ENCODE measurements at regions not wholly inside any gene's neighbourhood (a gene's known extent, or its start where the extent isn't known, plus 50 kb on each side); places are given as distances from the start of the nearest gene placed in this dataset.
"Not testable (repeated sequence)": the region's sequence is repeated elsewhere in the genome, so short reads cannot be mapped to it uniquely, and the experiment has no call there.

DNA sequence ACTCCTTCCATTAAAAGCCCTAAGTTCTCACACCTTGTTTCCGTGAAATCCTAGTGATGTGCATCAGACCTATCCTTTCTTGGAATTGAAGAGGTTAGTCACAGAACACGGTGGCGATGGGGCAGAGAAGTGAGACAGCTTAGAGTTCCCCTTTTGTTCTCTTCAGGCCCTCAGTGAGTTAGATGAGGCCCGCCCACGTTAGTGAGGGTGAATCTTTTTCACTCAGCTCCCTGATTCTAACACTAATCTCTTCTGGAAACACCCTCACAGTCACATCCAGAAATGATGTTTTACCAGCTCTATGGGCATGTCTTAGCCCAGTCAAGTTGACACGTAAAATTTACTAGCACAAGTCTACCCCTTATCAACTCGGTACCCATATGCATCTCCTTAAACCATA, 172.7 kb upstream of the NOX3 start:
- Histone ChIP-seq H3K9ac (ENCODE audit: low read depth in 1 of 2, low read length in 2 of 2) (no peak overlapping the region), H3K4me1 (ENCODE audit: control insufficient read depth in 2 of 2, insufficient read depth in 2 of 2, low read length in 2 of 2) (no peaks in the 10 kb centered on the region), H3K4me3 (ENCODE audit: low read length in 2 of 2) (no peak overlapping the region), H3K36me3 (ENCODE audit: control insufficient read depth in 2 of 2, insufficient read depth in 2 of 2, low read length in 2 of 2) (no peaks in the 10 kb centered on the region), H3K9me3 (ENCODE audit: control insufficient read depth in 2 of 2, low read length in 2 of 2) (no peaks in the 10 kb centered on the region), H3K27ac (ENCODE audit: low read depth in 2 of 2, low read length in 2 of 2) (no peak overlapping the region), H3K27me3 (ENCODE audit: control insufficient read depth in 2 of 2, insufficient read depth in 2 of 2, low read length in 2 of 2) (no peaks in the 10 kb centered on the region)

DNA sequence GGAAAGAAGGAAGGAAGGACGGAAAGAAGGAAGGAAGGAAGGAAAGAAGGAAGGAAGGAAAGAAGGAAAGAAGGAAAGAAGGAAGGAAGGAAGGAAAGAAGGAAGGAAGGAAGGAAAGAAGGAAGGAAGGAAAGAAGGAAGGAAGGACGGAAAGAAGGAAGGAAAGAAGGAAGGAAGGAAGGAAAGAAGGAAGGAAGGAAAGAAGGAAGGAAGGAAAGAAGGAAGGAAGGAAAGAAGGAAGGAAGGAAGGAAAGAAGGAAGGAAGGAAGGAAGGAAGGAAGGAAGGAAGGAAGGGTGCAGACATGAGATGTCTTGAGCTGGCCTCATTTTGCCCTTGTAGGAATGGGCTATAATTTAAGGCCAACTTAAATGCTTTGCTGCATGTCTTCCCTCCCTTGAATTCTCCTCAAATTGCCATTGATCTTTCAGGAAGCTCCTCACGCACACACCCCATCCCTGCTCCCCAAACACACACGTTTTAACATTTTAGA, 172.1 kb upstream of the NOX3 start:
- H3K9ac ChIP-seq (ENCODE audit: low read depth in 1 of 2, low read length in 2 of 2); H3K27me3 ChIP-seq (ENCODE audit: control insufficient read depth in 2 of 2, insufficient read depth in 2 of 2, low read length in 2 of 2); H3K36me3 ChIP-seq (ENCODE audit: control insufficient read depth in 2 of 2, insufficient read depth in 2 of 2, low read length in 2 of 2); H3K4me1 ChIP-seq (ENCODE audit: control insufficient read depth in 2 of 2, insufficient read depth in 2 of 2, low read length in 2 of 2); H3K9me3 ChIP-seq (ENCODE audit: control insufficient read depth in 2 of 2, low read length in 2 of 2); H3K27ac ChIP-seq (ENCODE audit: low read depth in 2 of 2, low read length in 2 of 2); H3K4me3 ChIP-seq (ENCODE audit: low read length in 2 of 2): not testable (repeated sequence)

DNA sequence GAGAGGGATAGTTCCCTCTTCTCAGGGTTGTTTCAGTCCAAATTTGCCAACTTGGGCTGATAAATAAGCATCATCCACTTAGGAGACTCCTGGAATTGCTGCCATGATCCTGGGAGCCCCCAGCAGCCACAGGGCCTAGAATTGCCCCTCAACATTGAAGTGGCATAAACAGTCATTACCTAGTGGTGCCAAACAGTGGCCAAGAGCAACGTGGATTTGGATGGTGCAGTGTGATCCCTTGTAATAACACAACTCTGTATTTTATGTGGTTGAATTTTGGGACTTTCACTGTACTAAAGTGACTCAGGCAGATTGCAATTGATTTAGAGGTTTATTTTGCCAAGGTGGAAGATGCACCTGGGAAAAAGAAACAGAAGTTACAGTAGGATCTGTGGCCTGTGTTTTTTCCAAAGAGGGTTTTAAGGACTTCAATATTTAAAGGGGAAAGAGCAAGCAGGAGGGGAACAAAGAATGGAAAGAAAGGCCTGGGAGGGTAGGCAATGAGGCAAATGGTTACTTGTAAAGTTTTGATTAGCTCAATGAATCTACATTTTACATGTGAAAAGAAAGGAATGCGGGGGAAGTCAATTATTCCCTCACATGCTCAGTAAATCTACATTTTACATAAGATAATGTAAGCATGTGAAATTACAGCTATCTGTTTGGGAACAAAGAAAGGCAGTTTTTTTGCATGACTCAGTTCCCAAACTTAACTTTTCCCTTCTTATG, 168.0 kb upstream of the NOX3 start:
- H3K4me1 ChIP-seq (ENCODE audit: control insufficient read depth in 2 of 2, insufficient read depth in 2 of 2, low read length in 2 of 2): no peaks in the 10 kb centered on the region
- no peaks in the 10 kb centered on the region for H3K36me3 ChIP-seq (ENCODE audit: control insufficient read depth in 2 of 2, insufficient read depth in 2 of 2, low read length in 2 of 2)
- no peaks in the 10 kb centered on the region for H3K9me3 ChIP-seq (ENCODE audit: control insufficient read depth in 2 of 2, low read length in 2 of 2)
- H3K27me3 ChIP-seq (ENCODE audit: control insufficient read depth in 2 of 2, insufficient read depth in 2 of 2, low read length in 2 of 2): no peaks in the 10 kb centered on the region
- no peak overlapping the region for H3K9ac ChIP-seq (ENCODE audit: low read depth in 1 of 2, low read length in 2 of 2)
- no peak overlapping the region for H3K27ac ChIP-seq (ENCODE audit: low read depth in 2 of 2, low read length in 2 of 2)
- no peak overlapping the region for H3K4me3 ChIP-seq (ENCODE audit: low read length in 2 of 2)

DNA sequence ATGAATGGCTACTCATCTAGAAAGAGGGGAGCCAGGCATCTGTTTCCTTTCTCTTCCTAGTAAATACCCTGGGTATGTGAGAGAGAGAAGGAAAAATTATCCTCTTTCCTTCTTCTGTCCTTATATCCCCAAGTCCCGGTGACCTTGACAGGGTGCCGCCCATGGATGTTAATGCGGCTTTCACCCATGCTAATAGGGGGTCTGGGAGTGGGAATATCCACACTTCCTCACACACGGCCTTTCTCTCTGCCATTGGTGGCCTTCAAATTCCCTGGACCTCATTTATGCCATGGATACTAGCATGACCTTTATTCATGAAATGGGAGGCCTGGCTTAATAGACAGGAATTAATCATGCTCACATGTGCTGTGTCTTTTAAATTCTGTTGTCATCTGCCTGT, 159.0 kb upstream of the NOX3 start:
- Histone ChIP-seq H3K9me3 (ENCODE audit: control insufficient read depth in 2 of 2, low read length in 2 of 2) (no peaks in the 10 kb centered on the region), H3K9ac (ENCODE audit: low read depth in 1 of 2, low read length in 2 of 2) (no peak overlapping the region), H3K36me3 (ENCODE audit: control insufficient read depth in 2 of 2, insufficient read depth in 2 of 2, low read length in 2 of 2) (no peaks in the 10 kb centered on the region), H3K4me3 (ENCODE audit: low read length in 2 of 2) (no peak overlapping the region), H3K27me3 (ENCODE audit: control insufficient read depth in 2 of 2, insufficient read depth in 2 of 2, low read length in 2 of 2) (no peaks in the 10 kb centered on the region), H3K27ac (ENCODE audit: low read depth in 2 of 2, low read length in 2 of 2) (no peak overlapping the region), H3K4me1 (ENCODE audit: control insufficient read depth in 2 of 2, insufficient read depth in 2 of 2, low read length in 2 of 2) (no peaks in the 10 kb centered on the region)

DNA sequence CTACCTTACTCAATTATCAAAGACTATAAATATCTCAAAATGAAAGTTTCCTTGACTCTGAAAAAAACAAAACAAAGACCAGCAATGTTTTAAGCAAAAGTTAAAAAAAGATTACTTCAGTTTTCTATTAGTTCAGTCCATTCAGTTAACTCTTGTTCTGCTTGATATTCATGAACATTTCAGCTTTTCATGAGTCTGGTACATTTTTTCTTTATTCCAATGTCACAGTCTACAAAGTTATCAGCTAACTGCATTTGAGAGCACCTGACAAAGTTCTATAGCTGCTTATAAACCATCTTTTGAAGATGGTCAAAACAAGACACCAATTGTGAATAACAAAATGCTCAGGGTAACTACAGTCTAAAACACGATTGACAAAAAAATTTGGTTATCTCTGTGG, 156.1 kb upstream of the NOX3 start:
- Histone ChIP-seq H3K9me3 (ENCODE audit: control insufficient read depth in 2 of 2, low read length in 2 of 2) (no peaks in the 10 kb centered on the region), H3K36me3 (ENCODE audit: control insufficient read depth in 2 of 2, insufficient read depth in 2 of 2, low read length in 2 of 2) (no peaks in the 10 kb centered on the region), H3K27ac (ENCODE audit: low read depth in 2 of 2, low read length in 2 of 2) (no peak overlapping the region), H3K27me3 (ENCODE audit: control insufficient read depth in 2 of 2, insufficient read depth in 2 of 2, low read length in 2 of 2) (no peaks in the 10 kb centered on the region), H3K4me3 (ENCODE audit: low read length in 2 of 2) (no peak overlapping the region), H3K9ac (ENCODE audit: low read depth in 1 of 2, low read length in 2 of 2) (no peak overlapping the region), H3K4me1 (ENCODE audit: control insufficient read depth in 2 of 2, insufficient read depth in 2 of 2, low read length in 2 of 2) (no peaks in the 10 kb centered on the region)

DNA sequence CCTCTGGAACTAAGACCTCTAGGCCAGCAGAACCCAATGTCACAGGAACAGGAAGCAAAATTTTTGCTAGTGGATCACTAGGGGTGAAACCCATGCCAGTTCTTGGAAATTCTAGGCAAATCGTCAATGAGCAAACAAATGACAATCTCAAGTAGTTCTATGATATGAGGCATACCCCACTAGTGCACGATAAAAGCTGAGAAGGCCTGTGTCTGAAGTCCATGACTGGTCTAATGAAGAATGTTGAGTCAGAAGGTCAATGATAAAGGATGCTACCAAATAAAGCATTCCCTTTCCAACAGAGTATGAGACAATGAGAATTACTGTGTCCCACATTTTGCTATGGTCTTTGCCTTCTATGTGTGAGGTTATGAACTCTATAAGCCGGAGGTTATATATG, 149.4 kb upstream of the NOX3 start:
- H3K9ac ChIP-seq (ENCODE audit: low read depth in 1 of 2, low read length in 2 of 2): no peak overlapping the region
- H3K4me1 ChIP-seq (ENCODE audit: control insufficient read depth in 2 of 2, insufficient read depth in 2 of 2, low read length in 2 of 2): no peaks in the 10 kb centered on the region
- H3K36me3 ChIP-seq (ENCODE audit: control insufficient read depth in 2 of 2, insufficient read depth in 2 of 2, low read length in 2 of 2): no peaks in the 10 kb centered on the region
- H3K27me3 ChIP-seq (ENCODE audit: control insufficient read depth in 2 of 2, insufficient read depth in 2 of 2, low read length in 2 of 2): no peaks in the 10 kb centered on the region
- H3K9me3 ChIP-seq (ENCODE audit: control insufficient read depth in 2 of 2, low read length in 2 of 2): no peaks in the 10 kb centered on the region
- H3K4me3 ChIP-seq (ENCODE audit: low read length in 2 of 2): no peak overlapping the region
- H3K27ac ChIP-seq (ENCODE audit: low read depth in 2 of 2, low read length in 2 of 2): no peak overlapping the region

DNA sequence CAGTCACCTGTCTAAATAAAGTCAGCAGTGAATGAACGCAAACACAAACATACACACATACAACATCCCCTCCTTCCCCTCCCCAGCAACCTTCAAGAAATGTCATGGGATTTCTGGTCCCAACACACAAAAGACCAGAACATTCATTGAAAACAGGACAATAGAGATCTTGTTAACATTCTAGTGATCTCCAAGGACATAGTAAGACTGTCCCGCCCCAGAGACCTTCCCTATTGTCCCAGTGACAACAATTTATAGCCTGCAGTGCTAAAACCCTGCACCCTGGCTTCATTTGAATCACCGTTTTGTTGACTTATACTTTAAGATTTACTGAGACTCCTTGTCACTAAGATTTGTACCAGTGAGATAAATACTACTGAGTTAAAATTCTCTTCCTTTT, 143.9 kb upstream of the NOX3 start:
- Histone ChIP-seq H3K36me3 (ENCODE audit: control insufficient read depth in 2 of 2, insufficient read depth in 2 of 2, low read length in 2 of 2) (no peaks in the 10 kb centered on the region), H3K4me3 (ENCODE audit: low read length in 2 of 2) (no peak overlapping the region), H3K27ac (ENCODE audit: low read depth in 2 of 2, low read length in 2 of 2) (no peak overlapping the region)

DNA sequence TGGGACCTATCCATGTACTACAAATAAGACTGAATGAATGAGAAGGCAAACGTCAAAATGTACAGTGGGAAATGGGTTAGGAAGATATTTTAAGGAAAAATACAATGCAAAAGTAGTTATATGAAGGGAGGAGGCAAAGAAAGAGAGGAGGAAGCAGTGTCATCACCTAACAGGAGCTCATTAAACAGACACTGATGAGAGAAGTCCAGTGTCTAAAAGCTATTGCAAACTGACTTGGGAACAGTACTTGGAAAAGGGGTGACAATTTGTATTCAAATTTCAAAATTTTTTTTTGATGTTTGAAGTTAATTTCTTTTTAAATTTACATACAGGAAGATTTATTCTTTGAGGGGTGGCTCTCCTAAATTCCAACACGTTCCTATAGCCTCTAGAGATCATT, 143.5 kb upstream of the NOX3 start:
- no peak overlapping the region for H3K9ac ChIP-seq (ENCODE audit: low read depth in 1 of 2, low read length in 2 of 2)
- H3K36me3 ChIP-seq (ENCODE audit: control insufficient read depth in 2 of 2, insufficient read depth in 2 of 2, low read length in 2 of 2): no peaks in the 10 kb centered on the region
- H3K27ac ChIP-seq (ENCODE audit: low read depth in 2 of 2, low read length in 2 of 2): no peak overlapping the region
- no peaks in the 10 kb centered on the region for H3K27me3 ChIP-seq (ENCODE audit: control insufficient read depth in 2 of 2, insufficient read depth in 2 of 2, low read length in 2 of 2)
- H3K4me3 ChIP-seq (ENCODE audit: low read length in 2 of 2): no peak overlapping the region
- no peaks in the 10 kb centered on the region for H3K9me3 ChIP-seq (ENCODE audit: control insufficient read depth in 2 of 2, low read length in 2 of 2)
- H3K4me1 ChIP-seq (ENCODE audit: control insufficient read depth in 2 of 2, insufficient read depth in 2 of 2, low read length in 2 of 2): no peaks in the 10 kb centered on the region

More for the DNA sequence above, 143.9 kb upstream of the NOX3 start:
- Histone ChIP-seq H3K9ac (ENCODE audit: low read depth in 1 of 2, low read length in 2 of 2) (no peak overlapping the region), H3K9me3 (ENCODE audit: control insufficient read depth in 2 of 2, low read length in 2 of 2) (no peaks in the 10 kb centered on the region), H3K4me1 (ENCODE audit: control insufficient read depth in 2 of 2, insufficient read depth in 2 of 2, low read length in 2 of 2) (no peaks in the 10 kb centered on the region), H3K27me3 (ENCODE audit: control insufficient read depth in 2 of 2, insufficient read depth in 2 of 2, low read length in 2 of 2) (no peaks in the 10 kb centered on the region)

DNA sequence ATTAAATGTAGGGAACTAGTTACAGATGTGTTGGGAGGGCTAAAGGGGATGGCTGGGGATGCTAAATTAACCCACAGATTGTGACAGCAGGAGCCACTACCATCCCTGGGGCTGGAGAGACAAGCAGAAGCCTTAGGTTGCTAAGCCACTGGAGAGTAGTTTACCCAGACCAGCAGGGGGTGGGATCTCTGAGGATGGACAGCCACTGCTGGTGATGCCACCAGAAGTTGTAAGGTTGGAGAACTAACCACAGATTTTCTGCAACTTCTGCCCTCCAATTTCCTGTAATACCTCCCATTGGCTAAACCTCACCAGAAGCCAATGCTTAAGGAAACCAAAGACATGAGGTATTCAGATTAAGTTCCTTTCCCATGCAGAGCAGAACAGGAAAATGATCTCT, 139.6 kb upstream of the NOX3 start:
- H3K36me3 ChIP-seq (ENCODE audit: control insufficient read depth in 2 of 2, insufficient read depth in 2 of 2, low read length in 2 of 2): no peaks in the 10 kb centered on the region
- no peaks in the 10 kb centered on the region for H3K9me3 ChIP-seq (ENCODE audit: control insufficient read depth in 2 of 2, low read length in 2 of 2)
- H3K27ac ChIP-seq (ENCODE audit: low read depth in 2 of 2, low read length in 2 of 2): no peak overlapping the region
- no peaks in the 10 kb centered on the region for H3K27me3 ChIP-seq (ENCODE audit: control insufficient read depth in 2 of 2, insufficient read depth in 2 of 2, low read length in 2 of 2)
- H3K4me3 ChIP-seq (ENCODE audit: low read length in 2 of 2): no peak overlapping the region
- no peak overlapping the region for H3K9ac ChIP-seq (ENCODE audit: low read depth in 1 of 2, low read length in 2 of 2)
- H3K4me1 ChIP-seq (ENCODE audit: control insufficient read depth in 2 of 2, insufficient read depth in 2 of 2, low read length in 2 of 2): no peaks in the 10 kb centered on the region

DNA sequence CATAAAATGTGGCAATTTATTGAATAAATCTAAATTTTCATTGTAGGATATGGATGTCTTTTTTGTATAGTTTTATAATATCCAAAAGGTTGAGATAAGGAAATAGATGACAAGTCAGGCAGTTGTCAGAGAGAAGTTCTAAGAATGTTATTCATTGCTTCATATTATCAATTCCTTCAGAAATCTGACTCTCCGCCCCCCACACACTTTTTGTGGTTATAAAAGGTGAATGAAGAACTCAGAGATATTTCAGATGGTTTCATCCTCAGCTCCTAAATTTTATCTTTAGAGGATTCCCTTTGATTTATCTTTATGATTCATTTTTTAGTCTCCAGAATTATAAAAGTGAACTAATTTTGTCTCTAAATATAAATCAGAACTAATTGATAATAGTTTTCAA, 136.1 kb upstream of the NOX3 start:
- no peak overlapping the region for H3K9ac ChIP-seq (ENCODE audit: low read depth in 1 of 2, low read length in 2 of 2)
- no peaks in the 10 kb centered on the region for H3K27me3 ChIP-seq (ENCODE audit: control insufficient read depth in 2 of 2, insufficient read depth in 2 of 2, low read length in 2 of 2)
- no peaks in the 10 kb centered on the region for H3K4me1 ChIP-seq (ENCODE audit: control insufficient read depth in 2 of 2, insufficient read depth in 2 of 2, low read length in 2 of 2)
- H3K4me3 ChIP-seq (ENCODE audit: low read length in 2 of 2): no peak overlapping the region
- no peaks in the 10 kb centered on the region for H3K9me3 ChIP-seq (ENCODE audit: control insufficient read depth in 2 of 2, low read length in 2 of 2)
- H3K36me3 ChIP-seq (ENCODE audit: control insufficient read depth in 2 of 2, insufficient read depth in 2 of 2, low read length in 2 of 2): no peaks in the 10 kb centered on the region
- H3K27ac ChIP-seq (ENCODE audit: low read depth in 2 of 2, low read length in 2 of 2): no peak overlapping the region

DNA sequence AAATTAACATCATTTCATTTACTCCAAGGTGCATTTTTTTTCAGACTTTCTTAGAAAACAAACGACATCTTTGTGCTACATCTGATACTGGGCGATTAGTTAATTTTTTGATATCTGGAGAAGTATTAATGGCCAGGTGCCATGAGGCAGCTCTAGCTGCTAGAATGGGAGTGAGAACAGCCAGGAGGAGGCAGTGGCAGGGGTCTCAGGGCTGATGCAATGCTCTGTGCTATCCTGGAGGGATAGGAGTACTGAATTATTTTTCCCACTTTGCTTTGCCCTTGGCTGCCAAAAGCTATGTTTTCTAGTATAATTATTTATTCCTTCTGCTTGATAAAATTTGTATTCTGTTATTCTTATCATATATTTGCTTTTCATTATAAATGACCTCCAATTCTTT, 133.6 kb upstream of the NOX3 start:
- H3K36me3 ChIP-seq (ENCODE audit: control insufficient read depth in 2 of 2, insufficient read depth in 2 of 2, low read length in 2 of 2): no peaks in the 10 kb centered on the region
- no peaks in the 10 kb centered on the region for H3K9me3 ChIP-seq (ENCODE audit: control insufficient read depth in 2 of 2, low read length in 2 of 2)
- H3K4me3 ChIP-seq (ENCODE audit: low read length in 2 of 2): no peak overlapping the region
- H3K27ac ChIP-seq (ENCODE audit: low read depth in 2 of 2, low read length in 2 of 2): no peak overlapping the region
- no peaks in the 10 kb centered on the region for H3K4me1 ChIP-seq (ENCODE audit: control insufficient read depth in 2 of 2, insufficient read depth in 2 of 2, low read length in 2 of 2)
- H3K9ac ChIP-seq (ENCODE audit: low read depth in 1 of 2, low read length in 2 of 2): no peak overlapping the region
- no peaks in the 10 kb centered on the region for H3K27me3 ChIP-seq (ENCODE audit: control insufficient read depth in 2 of 2, insufficient read depth in 2 of 2, low read length in 2 of 2)

All from mucosa of rectum (tissue), 2 donors.